ENCODE measurements at regions not wholly inside any gene's neighbourhood (a gene's known extent, or its start where the extent isn't known, plus 50 kb on each side); places are given as distances from the start of the nearest gene placed in this dataset.
"Not testable (repeated sequence)": the region's sequence is repeated elsewhere in the genome, so short reads cannot be mapped to it uniquely, and the experiment has no call there.

- FAIRE-seq (no peak), DNase-seq (ENCODE audit: insufficient read length, low spot score) (no peak)
- TF ChIP-seq CTCF (IDR thresholded peaks at IDR 0.05; ENCODE audit: insufficient read depth, missing control alignments), result no peak
Measured at GRCh38 chr6:900716-901605, 208.0 kb upstream of the EXOC2 start.

GRCh38 chr6:897528-898207 is 204.7 kb upstream of the EXOC2 start:
- TF ChIP-seq CTCF (IDR thresholded peaks at IDR 0.05; ENCODE audit: insufficient read depth, missing control alignments), result no peak
- FAIRE-seq, result no peak
- no peak for DNase-seq (ENCODE audit: insufficient read length, low spot score)

DNA sequence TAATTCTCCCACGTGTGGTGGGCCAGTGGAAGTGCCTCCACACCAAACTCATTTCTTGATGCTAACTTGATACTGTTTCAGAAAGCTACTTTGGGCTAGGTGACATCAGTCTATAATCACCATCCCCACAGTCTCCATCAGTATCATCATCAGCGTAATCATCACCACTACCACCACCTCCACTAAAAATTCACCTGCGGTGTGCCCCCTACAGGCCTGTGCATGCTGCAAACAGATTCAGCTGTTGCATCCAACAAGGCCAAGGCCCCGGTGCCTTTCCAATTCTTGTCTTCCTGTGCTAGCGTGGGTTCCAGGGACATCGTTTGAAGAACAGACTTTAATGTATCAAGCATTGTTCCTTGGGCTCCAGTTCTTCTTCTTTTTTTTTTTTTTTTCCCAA is 201.3 kb upstream of the EXOC2 start:
- no peak for FAIRE-seq
- no peak for TF ChIP-seq CTCF (IDR thresholded peaks at IDR 0.05; ENCODE audit: insufficient read depth, missing control alignments)
- no peak for DNase-seq (ENCODE audit: insufficient read length, low spot score)

GRCh38 chr6:890995-891394 is 198.1 kb upstream of the EXOC2 start:
- DNase-seq (ENCODE audit: insufficient read length, low spot score) (no peak), FAIRE-seq (no peak)
- TF ChIP-seq CTCF (IDR thresholded peaks at IDR 0.05; ENCODE audit: insufficient read depth, missing control alignments), result no peak

DNA sequence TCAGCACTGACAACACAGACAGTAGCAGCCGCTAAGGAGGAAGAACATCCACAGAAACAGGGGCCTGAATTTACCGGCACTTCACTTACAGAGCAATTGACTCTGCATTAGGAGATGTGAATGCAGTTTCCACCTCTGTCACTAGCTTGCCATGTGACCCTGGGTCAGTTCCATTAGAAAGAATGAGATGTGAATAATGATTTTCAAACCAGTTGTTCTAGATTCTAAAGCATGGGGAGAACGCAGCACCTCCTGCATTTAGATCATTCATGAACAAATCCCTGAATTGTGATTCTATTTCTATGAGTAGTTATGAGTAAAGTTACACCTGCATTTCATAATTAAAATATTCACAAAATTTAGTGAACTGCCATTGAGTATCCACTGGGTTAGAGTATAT is 197.3 kb upstream of the EXOC2 start:
- no peak for FAIRE-seq
- TF ChIP-seq CTCF (IDR thresholded peaks at IDR 0.05; ENCODE audit: insufficient read depth, missing control alignments), result no peak
- DNase-seq (ENCODE audit: insufficient read length, low spot score), result no peak

DNA sequence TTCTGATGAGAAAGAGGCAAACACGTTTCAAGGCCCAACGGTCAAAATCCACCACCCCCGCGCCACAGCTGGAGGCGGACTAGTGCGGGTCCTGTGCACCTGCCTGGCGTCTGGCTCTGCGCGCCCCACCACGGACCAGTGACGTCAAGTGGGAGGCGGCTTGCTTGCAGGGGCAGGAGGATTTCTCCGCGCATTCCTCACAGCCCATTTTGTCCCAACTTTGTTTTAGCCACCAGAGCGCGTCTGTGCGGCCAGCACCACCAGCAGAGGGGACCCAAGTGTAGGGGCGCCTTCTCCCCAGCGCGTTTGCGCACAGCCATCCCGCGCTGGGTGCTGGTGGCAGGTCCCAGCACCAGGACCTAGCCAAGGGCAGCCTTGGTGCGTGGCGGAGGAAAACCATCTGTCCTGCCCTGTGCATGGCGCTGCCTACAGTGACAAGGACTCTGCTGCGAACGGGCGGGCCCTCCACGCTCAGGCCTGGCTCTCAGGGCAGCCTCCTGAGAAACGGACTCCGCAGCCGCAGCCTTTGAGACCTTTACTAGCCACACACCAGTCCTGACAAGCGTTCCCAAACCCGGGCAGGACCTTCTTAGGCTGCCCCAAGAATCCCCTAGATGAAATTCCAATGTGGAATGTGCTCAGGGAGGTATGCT is 194.8 kb upstream of the EXOC2 start:
- no peak for TF ChIP-seq CTCF (IDR thresholded peaks at IDR 0.05; ENCODE audit: insufficient read depth, missing control alignments)
- DNase-seq (ENCODE audit: insufficient read length, low spot score) (no peak), FAIRE-seq (no peak)

- FAIRE-seq; DNase-seq (ENCODE audit: insufficient read length, low spot score): not testable (repeated sequence)
Measured at GRCh38 chr6:886116-886515, 193.2 kb upstream of the EXOC2 start.
